Kidney (tissue), 13 donors: ENCODE measurements at regions not wholly inside any gene's neighbourhood (a gene's known extent, or its start where the extent isn't known, plus 50 kb on each side); places are given as distances from the start of the nearest gene placed in this dataset.

ENCODE experiments used
- DNase-seq, 5 donors: peaks; one replicate each; pipeline ENCODE4 v3.0.0-alpha.2; 2013 to 2020
- FAIRE-seq: peaks from 2 replicates; lab custom pipeline; 2012; peaks lifted over from hg19 to GRCh38; lab: Jason Lieb, UNC
- H3K27ac ChIP-seq, 2 donors: one replicate each; pipeline ENCODE4 v1.7.0; 2013; ENCODE audit warnings: low read depth in 2 of 2, low read length in 2 of 2, inconsistent platforms in 1 of 2
- H3K27me3 ChIP-seq: one replicate; pipeline ENCODE4 v1.7.1; 2013; ENCODE audit warnings: low read length, inconsistent platforms; ENCODE audit not compliant: control insufficient read depth, insufficient read depth
- H3K36me3 ChIP-seq, 3 donors: one replicate each; pipeline versions ENCODE4 v1.7.0 to v1.7.1; 2013; ENCODE audit warnings: low read length in 3 of 3, control low read depth in 1 of 3, inconsistent platforms in 1 of 3; ENCODE audit not compliant: insufficient read depth in 3 of 3, control insufficient read depth in 2 of 3
- H3K4me1 ChIP-seq, 3 donors: one replicate each; pipeline versions ENCODE4 v1.7.0 to v1.7.1; 2013; ENCODE audit warnings: low read length in 3 of 3, inconsistent platforms in 1 of 3, low read depth in 1 of 3; ENCODE audit not compliant: control insufficient read depth in 2 of 3, insufficient read depth in 2 of 3
- H3K4me3 ChIP-seq, 3 donors: one replicate each; pipeline versions ENCODE4 v1.7.0 to v1.8.1; 2013; ENCODE audit warnings: low read length in 3 of 3, control low read depth in 1 of 3, inconsistent platforms in 1 of 3
- H3K9ac ChIP-seq, 3 donors: one replicate each; pipeline versions ENCODE4 v1.7.0 to v1.7.1; 2013; ENCODE audit warnings: low read length in 3 of 3, control low read depth in 1 of 3, inconsistent platforms in 1 of 3
- H3K9me3 ChIP-seq, 3 donors: one replicate each; pipeline versions ENCODE4 v1.7.0 to v1.7.1; 2013; ENCODE audit warnings: low read length in 3 of 3, control low read depth in 1 of 3, inconsistent platforms in 1 of 3; ENCODE audit not compliant: control insufficient read depth in 2 of 3, insufficient read depth in 1 of 3
- CTCF ChIP-seq: IDR thresholded peaks from 3 replicates; pipeline ENCODE4 v1.5.1; 2012; ENCODE audit warnings: mild to moderate bottlenecking, moderate library complexity, borderline replicate concordance; ENCODE audit not compliant: insufficient read depth; ENCODE audit errors: extremely low read depth
- intact Hi-C: fragments of 100-400 bp; cut with DNase I; formaldehyde crosslinking; loops from one replicate; pipeline ENCODE4 v1.11.1; 2022
- donor health status: control.
- donor health status: control.
- donor health status: control.
- donor health status: control.
- donor health status: control.
- donor health status: DM: yes; HTN: yes; CAD: no.
- donor health status: Normal renal cell carcinoma (clear cell type).

DNA sequence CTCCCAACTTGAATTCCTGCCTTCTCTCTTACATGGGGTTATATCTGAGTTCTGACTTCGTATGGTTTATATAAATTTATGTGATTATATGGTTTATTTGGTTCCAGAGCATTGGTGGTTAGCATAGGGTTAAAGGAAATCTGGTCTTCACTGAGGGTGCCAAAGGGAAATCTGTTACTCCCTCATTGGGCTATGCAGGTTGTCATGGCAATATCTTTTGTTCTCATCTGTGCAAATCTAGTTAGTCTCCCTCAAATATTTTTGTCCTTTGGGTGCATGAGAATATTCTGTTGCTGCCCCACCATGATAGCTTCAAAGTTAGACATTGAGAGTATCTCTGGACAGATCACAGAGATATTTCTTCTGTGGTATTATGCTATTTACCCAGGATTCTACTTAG, 71.8 kb upstream of the OTUD4 start:
- H3K4me3 ChIP-seq, result no peak overlapping the region
- no peaks in the 10 kb centered on the region for H3K9me3 ChIP-seq
- no peaks in the 10 kb centered on the region for H3K27me3 ChIP-seq
- TF ChIP-seq CTCF, result no peak
- no peak overlapping the region for H3K27ac ChIP-seq
- no peaks in the 10 kb centered on the region for H3K36me3 ChIP-seq
- no peak overlapping the region for H3K9ac ChIP-seq
- DNase-seq, result no peak
- FAIRE-seq, result no peak
- intact Hi-C loops, result no loop called here
- H3K4me1 ChIP-seq, result no peaks in the 10 kb centered on the region

- no peaks in the 10 kb centered on the region for H3K4me1 ChIP-seq
- no peak for TF ChIP-seq CTCF
- intact Hi-C loops, result no loop called here
Observed at GRCh38 chr4:145251391-145251790, 71.0 kb upstream of the OTUD4 start.

DNA sequence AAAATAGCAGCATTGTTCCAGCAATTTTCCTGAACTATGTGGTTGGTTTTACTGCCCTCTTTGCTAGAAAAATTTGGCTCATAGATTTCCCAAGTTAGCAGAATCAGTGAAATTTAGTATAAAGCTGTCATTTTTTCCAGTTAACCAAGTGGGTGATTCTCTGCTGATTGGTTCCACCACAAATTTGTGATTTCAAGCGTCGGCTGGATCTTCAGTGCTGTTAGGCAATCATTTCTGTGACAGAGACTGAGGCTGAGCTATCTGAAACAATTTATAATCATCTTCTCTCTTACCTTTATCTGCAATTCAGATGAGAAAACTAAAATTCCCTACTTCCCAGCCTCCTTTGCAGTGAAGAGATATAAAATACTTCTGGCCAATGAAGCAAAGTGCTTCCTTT, 68.6 kb upstream of the OTUD4 start:
- intact Hi-C loops, result no loop called here
- no peak overlapping the region for H3K9ac ChIP-seq
- no peaks in the 10 kb centered on the region for H3K9me3 ChIP-seq
- no peaks in the 10 kb centered on the region for H3K36me3 ChIP-seq
- no peak overlapping the region for H3K4me3 ChIP-seq
- H3K4me1 ChIP-seq, result no peaks in the 10 kb centered on the region
- FAIRE-seq (no peak), DNase-seq (no peak)
- H3K27me3 ChIP-seq, result no peaks in the 10 kb centered on the region
- TF ChIP-seq CTCF, result no peak
- no peak overlapping the region for H3K27ac ChIP-seq

More at GRCh38 chr4:145251391-145251790, 71.0 kb upstream of the OTUD4 start:
- FAIRE-seq (no peak), DNase-seq (no peak)
- Histone ChIP-seq H3K36me3 (no peaks in the 10 kb centered on the region), H3K27me3 (no peaks in the 10 kb centered on the region), H3K9me3 (no peaks in the 10 kb centered on the region), H3K27ac (no peak overlapping the region), H3K4me3 (no peak overlapping the region), H3K9ac (no peak overlapping the region)

DNA sequence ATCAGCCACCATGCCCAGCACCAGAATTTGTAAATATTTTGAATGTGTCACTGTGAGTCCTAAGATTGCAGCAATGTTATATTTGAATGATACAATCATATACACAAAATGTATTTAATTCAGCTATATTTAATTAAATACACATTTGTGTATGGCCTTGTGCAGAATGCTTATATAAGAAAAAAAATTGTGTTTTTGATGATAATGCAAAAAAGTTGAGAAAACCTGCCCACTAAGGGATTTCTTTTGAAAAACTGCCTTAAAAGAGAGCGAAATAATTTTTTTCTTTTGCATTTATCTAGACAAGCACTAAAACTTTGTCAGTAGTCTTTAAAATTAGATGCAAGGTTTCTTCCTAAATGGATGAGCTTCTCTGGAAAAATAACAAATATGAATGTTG, 68.1 kb upstream of the OTUD4 start:
- Histone ChIP-seq H3K27me3 (no peaks in the 10 kb centered on the region), H3K9me3 (no peaks in the 10 kb centered on the region), H3K9ac (no peak overlapping the region), H3K27ac (no peak overlapping the region), H3K36me3 (no peaks in the 10 kb centered on the region), H3K4me1 (no peaks in the 10 kb centered on the region), H3K4me3 (no peak overlapping the region)
- DNase-seq (no peak), FAIRE-seq (no peak)
- TF ChIP-seq CTCF, result no peak
- intact Hi-C loops, result no loop called here
